Right lobe of liver (tissue), 4 donors: ENCODE measurements at regions not wholly inside any gene's neighbourhood (a gene's known extent, or its start where the extent isn't known, plus 50 kb on each side); places are given as distances from the start of the nearest gene placed in this dataset.

Experiments used
- CTCF ChIP-seq, 4 donors: fragments of 200-600 bp in 3 of 4; fragments of 450-650 bp in 1 of 4; IDR thresholded peaks; one replicate each; pipeline versions ENCODE4 v1.5.1 to v1.8.0; 2016 to 2022; ENCODE audit warnings: antibody characterized with exemption in 4 of 4, mild to moderate bottlenecking in 2 of 4
- POLR2A ChIP-seq: fragments of 450-650 bp; IDR thresholded peaks from one replicate; pipeline ENCODE4 v1.6.1; 2017; ENCODE audit warnings: antibody characterized with exemption, mild to moderate bottlenecking
- donor health status: DM: no; HTN: no; CAD: no.
- donor health status: DM: no; HTN: no; CAD: no.
- donor health status: DM: no; HTN: yes; CAD: no.

- TF ChIP-seq CTCF (IDR thresholded peaks at IDR 0.05) (no peak), POLR2A (no peak)
These were observed 629.3 kb upstream of the RGMB start for GRCh38 chr5:98144116-98144515.
